Cerebellar cortex (tissue), 1 donor: ENCODE measurements at regions not wholly inside any gene's neighbourhood (a gene's known extent, or its start where the extent isn't known, plus 50 kb on each side); places are given as distances from the start of the nearest gene placed in this dataset.
"Not testable (repeated sequence)": the region's sequence is repeated elsewhere in the genome, so short reads cannot be mapped to it uniquely, and the experiment has no call there.

Experiments used
- DNase-seq: peaks from one replicate; pipeline ENCODE4 v3.0.0-alpha.2; 2015; ENCODE audit warnings: low spot score

DNA sequence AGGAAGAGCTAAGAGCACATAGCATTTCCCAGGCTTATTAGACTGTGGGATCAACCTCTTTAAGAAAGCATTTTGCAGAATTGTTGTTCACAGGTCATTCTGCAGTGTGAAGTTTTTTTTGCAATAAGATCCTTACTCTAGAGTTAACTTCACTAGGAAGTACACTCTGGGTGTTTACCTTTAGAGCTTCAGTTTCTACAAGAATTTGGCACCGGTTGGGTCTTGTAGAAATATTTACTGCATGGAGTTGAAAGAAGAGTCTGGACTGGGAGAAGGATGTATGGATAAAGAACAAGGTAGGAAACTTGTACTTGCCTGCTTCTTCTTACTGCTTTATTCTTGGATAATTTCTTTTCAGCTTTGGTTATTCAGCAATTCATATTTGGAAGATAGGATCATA is 944.9 kb upstream of the GYPC start:
- no peak for DNase-seq

DNA sequence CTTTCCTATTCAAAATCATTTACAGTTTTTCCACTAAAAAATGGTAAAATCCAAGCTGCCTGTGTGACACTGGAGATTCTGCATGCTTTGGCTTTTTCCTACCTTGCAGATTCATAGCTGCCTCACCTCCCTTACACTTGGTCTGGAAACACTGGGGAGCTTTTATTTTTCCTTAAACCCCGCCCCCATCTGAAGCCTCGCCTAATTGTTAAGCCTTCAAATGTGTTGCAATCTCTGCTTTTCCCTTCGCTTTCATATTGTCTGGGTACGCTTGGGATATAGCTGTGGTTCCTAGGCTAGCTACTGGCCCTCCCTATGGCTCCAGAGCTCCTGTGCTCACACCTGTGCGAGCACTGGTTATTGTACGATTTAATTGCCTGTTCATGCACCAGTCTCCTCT is 942.4 kb upstream of the GYPC start:
- DNase-seq, result no peak

DNA sequence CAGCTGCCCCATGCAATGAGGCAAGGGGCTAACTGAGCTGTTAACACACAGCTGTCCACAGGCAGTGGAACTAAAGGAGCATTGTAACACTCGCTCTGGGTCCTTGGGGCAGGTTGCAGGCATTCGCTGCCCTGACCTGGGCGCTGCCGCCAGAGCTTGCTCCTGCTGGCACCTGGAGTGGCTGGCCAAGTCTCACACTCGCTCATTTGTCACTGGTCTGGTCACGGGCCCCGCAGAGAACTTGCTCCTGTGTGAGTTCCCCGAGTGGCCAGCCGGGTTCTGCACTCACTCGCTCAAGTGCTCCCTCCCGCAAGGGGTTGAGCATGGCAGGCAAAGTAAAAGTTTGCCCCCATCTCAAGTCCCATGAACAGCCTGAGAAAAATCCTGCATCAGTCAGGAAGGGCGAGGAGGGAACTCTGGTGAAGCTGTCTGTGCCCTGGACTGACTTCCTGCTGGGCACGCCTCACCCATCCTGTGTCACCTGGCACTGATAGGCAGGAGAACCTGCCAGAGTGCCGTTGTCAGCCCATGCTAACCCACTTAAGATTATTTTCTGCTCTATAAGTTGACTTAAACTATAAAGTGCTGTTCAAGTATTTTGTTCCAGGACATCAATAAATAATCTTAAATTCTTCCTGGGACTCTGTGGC is 934.8 kb upstream of the GYPC start:
- DNase-seq, result no peak

DNA sequence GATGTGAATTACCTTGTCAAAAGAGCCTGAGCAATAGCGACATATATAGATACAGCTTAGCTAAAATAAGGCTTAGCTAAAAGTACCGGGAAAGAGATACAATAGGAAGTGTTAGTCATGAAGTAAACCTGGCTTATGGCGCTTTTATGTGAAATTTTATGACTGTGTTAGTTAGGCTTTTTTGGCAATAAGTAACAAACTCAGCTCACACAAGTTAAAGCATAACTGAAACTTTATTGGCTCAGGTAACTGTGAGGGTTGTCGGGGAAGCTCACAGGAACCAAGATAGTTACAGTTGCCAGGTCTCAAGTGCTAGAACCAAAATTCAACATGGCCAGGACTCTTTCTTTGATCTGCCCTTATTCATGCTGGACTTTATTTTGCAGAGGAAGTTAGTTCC is 925.0 kb upstream of the GYPC start:
- DNase-seq, result no peak

DNA sequence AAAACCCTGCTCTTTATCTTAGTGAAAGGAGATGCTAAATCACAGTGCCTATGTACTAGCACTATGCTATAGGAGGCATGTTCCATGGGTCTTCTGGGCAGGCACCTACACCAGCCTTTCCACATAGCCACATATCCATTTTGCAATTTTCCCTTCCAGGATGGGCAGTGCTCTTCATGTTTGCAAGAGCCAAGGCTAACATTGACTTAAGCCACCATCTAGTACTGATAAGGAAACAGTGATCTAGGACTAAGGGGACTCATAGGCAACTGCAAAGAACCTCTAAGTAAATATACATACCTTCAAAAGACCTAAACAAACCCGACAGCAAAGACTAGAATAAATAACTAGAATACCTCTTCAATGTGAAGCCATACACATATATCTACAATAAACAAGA is 919.7 kb upstream of the GYPC start:
- DNase-seq, result no peak

GRCh38 chr2:125745514-125745913 is 910.4 kb upstream of the GYPC start:
- peak; percentile 4 for DNase-seq

DNA sequence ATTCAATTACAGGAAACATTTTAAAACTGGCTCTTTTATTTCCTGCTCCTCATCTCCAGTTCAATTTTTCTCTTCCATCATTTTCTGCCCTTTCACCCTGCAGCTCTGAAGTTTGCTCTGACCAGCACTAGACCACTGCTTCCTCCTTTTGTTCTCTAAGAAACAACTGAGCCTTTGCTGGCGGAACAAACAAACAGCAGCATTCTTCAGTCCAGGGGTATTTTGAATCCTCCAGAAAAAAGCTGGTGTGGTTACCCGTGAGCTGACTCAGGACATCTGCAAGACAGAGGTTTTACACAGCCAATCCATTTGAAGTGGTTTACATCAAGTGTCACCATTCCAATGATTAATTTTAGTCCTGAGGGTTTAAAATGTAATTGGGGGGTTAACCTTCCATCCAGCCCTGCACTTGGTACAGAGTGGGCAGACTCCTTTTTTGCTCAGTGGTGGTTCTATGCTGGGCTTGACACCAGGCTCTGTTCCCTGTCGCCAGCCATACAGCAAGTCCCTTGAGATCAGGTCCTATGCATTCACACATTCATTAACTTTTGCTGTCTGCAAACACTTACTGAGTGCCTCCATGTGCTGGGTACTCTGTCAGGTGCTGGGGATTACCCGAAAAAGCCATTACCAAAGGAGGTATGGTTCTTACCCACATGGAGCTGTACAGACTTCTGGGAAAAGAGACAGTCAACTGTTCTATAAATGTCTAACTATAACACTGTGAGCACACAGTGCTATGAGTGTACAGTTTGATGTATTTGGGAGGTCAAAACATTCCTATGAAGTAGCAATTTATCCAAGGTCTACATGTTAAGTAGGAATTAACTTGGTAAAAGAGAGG is 909.4 kb upstream of the GYPC start:
- DNase-seq, result no peak

DNA sequence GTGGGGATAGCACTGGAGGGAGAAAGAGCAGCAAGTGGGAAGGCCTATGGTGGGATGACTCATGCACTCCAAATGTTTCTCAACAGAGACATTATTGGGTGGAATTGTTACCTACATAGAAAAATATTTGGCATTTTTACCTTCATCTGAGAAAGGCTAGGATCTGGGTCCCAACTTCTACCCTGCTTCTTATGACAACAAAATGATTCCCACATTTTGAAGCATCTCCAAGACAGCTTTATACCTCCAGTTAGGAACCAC is 908.9 kb upstream of the GYPC start:
- no peak for DNase-seq

- no peak for DNase-seq
Measured at GRCh38 chr2:125756431-125756830, 899.5 kb upstream of the GYPC start.

GRCh38 chr2:125796784-125797183 is 859.2 kb upstream of the GYPC start:
- DNase-seq, result no peak

DNA sequence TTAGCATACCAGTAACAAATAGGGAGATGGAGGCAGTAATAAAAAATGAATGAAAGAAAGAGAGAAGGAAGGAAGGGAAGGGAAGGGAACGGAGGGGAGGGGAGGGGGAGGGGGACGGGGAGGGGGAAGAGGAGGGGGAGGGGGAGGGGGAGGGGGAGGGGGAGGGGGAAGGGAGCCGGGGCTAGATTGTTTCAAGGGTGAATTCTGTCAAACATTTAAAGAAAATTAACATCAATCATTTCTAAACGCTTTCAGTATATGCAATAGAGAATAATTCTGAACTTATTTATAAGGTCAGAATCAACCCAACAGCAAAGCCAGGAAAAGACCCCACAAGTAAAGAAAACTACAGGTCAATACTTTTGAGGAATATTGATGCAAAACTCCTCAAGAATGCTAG is 858.8 kb upstream of the GYPC start:
- DNase-seq, result no peak

- DNase-seq, result no peak
Measured at GRCh38 chr2:125822746-125823145, 833.2 kb upstream of the GYPC start.

DNA sequence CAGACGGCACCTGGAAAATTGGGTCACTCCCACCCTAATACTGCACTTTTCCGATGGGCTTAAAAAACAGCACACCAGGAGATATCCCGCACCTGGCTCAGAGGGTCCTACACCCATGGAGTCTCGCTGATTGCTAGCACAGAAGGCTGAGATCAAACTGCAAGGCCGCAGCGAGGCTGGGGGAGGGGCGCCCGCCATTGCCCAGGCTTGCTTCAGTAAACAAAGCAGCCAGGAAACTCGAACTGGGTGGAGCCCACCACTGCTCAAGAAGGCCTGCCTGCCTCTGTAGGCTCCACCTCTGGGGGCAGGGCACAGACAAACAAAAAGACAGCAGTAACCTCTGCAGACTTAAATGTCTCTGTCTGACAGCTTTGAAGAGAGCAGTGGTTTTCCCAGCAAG is 830.2 kb upstream of the GYPC start:
- not testable (repeated sequence) for DNase-seq

DNA sequence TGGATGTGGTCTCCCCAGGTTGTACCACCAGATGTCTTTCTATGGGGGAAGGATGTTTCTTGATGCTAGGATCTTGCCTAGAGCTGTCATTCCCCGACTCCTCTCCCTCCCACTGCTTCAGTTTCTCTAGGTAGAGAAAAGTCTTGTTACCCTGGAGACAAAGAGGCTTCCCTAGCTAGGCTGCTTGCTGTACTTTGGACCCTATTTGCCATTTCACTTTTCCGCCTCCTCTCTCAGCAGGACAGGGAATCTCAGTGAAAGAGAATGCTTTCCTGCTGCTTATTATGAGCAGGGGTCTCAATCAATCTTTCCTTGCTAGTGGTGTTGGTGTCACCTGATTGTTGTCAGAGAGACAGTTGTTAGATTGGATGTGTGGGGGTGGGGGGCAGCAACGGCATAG is 818.8 kb upstream of the GYPC start:
- no peak for DNase-seq

- no peak for DNase-seq
Measured at GRCh38 chr2:125837611-125838010, 818.3 kb upstream of the GYPC start.

DNA sequence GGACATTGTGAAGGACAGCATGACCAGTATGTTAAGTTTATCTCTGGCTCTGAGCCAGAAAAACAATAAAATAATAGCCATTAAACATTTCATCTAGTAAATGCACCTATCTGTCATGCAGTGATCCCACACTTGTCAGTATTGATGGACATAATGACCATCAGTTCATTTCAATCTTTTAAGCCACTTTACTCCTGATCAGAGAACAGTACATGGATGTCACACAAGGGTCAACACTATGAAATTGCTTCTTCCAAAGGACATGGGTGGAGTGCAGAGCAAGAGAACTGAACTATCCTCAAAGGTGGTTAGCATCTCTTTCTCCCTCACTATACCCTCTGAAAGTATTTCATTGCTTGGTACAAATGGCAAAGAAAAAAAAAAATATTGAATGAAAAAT is 816.0 kb upstream of the GYPC start:
- DNase-seq, result no peak

GRCh38 chr2:125842041-125842440 is 813.9 kb upstream of the GYPC start:
- no peak for DNase-seq

DNA sequence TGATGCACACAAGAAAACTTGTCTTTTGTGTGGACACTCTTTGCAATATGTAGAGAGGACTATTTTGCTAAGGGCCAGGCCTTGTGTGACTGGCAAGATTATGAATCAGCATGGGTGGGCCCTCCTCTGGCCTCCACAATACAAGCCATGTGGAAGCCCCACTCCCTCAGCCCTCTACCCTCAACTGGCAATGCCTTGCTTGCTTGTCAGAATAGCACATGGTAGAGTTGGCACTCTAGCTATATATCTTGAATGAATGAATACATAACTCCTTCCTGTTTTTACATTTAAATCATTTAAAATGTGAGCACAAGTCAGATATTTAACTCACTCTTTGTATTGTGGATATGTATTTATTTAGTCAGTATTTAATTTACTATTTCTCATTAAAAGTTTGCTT is 805.4 kb upstream of the GYPC start:
- DNase-seq, result no peak

DNA sequence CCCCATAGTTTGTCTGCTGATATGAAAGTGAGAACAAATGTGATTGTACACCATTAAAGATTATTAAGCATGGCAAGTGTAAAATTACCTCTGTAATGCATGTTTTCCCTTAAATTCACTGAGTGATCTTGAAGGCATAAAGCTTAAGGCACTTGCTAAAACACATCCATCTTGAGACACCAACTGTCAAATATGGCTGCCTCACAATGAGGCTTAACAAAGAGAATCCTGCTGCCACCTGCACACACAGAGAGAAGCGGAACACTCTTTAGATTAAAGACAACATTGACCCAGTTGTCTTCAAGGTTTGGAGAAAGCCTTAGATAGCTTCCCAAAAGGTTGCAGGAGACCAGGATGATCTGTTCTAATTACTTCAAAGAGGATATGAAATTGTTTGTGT is 803.6 kb upstream of the GYPC start:
- DNase-seq, result no peak

GRCh38 chr2:125853626-125854025 is 802.3 kb upstream of the GYPC start:
- DNase-seq, result no peak

DNA sequence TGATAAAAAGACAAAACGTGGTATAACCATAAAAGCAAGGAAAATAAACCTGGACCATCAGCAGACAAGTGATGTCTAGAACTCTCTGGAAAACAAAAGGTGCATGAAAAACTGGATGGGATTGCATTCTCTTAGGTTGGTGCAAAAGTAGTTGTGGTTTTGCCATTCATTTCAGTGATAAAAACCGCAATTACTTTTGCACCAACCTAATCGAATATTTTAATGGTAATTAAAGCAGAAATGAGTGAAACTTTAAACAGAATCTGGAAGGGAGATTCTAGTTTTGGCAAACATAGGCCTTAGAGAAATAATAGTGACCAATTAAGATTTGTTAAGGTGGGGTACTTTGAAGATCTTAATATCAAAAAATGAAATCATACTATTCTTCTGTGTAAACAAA is 800.8 kb upstream of the GYPC start:
- DNase-seq, result no peak

DNA sequence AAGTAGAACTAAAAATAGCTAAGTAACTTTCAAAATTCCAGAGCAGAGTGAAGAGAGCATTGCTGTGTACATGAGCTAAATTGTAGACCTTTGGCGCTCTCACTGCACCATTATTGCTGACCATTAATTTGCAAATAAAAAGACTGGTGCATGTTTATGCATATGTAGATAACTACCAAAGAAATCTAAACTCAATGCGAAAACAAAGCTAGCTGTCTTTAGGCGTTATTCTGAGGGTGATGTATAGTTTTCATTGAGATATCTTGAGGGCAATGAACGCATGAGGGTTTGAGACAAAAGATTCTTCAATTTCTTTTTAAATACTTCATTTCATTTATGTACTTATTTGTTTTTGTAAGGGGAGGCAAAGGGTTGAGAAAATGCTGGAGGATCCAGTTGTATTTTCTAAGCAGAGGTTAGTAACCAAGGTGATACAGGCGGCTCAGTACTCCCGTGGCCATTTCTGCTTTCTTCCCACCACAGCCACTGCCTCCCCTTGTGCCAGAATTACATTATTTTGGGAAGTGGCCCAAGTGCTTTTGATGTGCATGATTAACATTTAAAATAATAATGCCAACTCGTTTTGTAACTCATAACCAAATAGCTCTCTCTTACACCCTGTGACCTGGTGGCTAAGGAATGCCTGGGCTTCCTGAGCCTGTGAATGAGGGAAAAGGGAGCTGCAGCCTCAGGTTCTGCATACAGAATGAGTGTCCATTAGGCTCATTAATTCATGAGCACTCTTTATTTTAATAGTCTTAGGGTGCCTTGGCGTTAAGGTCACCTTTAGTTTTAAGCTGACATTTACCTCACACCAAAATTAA is 797.8 kb upstream of the GYPC start:
- no peak for DNase-seq

DNA sequence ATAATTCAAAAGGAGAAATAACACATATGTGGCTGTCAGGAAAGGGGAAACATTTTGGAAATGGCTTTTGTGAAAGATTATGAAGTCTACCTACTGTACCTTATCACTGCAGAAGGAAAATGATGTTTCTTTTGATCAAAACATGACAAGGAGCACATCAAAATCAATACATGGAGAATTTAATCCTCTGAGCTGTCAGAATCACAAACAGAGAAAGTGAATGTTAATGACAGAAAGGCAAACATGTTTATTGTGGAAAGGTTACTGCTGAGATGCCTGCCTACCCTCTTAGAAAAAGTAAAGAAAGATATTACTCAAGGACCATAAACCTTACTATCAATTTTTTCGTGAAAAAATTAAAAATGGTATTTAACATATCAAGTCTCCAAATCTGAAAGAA is 794.5 kb upstream of the GYPC start:
- DNase-seq, result no peak
